ENCODE measurements at regions not wholly inside any gene's neighbourhood (a gene's known extent, or its start where the extent isn't known, plus 50 kb on each side); places are given as distances from the start of the nearest gene placed in this dataset.
"Not testable (repeated sequence)": the region's sequence is repeated elsewhere in the genome, so short reads cannot be mapped to it uniquely, and the experiment has no call there.

DNA sequence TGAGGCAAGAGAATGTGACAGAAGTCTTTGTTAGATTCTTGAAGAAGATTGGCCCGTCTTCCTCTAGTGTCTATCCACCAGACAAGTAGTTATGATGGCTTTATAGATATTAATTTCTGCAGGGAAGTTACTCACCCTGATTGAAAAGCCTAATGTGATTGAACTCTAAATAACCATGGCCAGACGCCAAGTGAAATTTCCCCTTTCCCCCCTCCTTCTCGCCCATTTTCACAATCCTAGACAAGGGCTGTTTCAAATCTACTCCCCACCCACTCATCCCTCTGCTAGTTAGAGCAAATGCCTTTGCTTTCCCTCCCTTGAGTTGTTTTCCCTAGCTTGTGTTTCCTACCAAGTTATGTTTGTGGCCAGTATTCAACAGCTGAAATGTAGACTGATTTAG, 182.5 kb downstream of the TMEM167A start:
- DNase-seq (ENCODE audit: low spot score): no peak

DNA sequence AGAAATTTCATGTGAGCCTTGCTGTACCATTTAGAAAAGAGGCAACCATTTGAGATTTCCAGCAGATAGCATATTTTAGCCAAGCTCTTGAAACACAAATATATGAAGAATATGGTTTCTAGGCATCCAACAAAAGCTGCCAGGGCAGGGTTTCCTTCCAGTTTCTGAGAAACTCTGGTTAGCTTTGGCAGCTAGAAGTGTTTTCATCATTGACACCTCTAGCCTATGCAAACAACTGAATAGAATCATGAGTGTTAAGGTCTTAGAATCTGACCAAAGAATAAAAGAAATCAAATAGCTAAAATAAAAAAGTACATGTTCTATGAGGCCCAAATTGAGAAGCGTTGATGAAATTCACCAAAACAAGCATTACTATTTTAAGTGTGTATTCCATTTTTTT, 188.1 kb downstream of the TMEM167A start:
- no peak for DNase-seq (ENCODE audit: low spot score)

DNA sequence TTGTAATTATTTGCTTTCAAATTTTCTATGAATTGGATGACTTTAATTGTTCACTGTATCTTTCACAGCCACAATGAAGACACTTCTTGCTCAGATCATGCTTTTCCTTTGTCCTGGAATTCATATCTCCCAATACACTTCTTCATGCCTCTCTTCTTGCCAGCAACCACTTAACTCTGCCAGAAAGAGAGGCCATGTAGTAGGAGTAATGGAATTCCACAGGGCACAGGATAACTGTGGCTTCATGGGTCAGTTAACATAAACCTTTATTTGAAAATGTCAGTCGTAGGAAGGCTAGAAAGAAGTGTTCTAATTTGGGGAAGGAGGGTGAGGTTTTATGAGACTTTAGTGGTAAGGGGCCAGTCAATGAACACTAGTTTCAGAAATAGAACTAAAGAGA, 190.3 kb downstream of the TMEM167A start:
- DNase-seq (ENCODE audit: low spot score): no peak

DNA sequence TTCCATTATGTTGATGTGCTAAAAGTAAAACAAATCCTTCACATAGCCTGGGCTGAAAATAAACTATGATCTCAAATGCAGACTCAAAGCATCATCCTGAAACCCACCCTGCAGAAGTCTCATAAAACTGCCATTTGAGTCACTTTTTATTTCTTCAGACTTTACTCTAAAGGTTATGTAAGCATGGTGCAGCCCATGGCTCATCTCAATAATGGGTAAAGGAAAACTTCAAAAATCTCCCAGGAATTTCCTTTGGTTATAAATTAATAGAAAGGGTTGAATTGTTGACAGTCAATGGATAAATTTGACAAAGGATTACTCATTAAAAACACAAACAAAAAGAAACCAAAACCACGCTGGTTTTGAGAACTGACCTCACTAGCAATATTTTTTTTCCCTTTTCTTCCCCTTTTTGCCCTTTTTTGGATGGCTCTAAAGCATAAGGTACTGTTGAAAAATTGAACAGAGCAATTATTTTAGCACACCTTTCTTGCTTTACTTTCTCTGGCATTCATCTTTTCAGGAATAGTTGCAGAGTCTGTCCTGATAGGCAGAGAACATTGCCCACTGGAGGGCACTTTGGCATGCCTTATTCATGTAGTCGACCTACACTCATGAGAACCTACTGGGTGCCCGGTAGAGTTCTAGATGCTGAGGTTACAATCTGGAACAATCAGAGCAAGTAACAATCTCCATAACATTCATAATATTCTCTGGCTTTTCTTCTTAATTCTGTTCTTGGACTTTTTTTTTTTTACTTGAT, 191.4 kb downstream of the TMEM167A start:
- peak; percentile 32 for DNase-seq (ENCODE audit: low spot score)

DNA sequence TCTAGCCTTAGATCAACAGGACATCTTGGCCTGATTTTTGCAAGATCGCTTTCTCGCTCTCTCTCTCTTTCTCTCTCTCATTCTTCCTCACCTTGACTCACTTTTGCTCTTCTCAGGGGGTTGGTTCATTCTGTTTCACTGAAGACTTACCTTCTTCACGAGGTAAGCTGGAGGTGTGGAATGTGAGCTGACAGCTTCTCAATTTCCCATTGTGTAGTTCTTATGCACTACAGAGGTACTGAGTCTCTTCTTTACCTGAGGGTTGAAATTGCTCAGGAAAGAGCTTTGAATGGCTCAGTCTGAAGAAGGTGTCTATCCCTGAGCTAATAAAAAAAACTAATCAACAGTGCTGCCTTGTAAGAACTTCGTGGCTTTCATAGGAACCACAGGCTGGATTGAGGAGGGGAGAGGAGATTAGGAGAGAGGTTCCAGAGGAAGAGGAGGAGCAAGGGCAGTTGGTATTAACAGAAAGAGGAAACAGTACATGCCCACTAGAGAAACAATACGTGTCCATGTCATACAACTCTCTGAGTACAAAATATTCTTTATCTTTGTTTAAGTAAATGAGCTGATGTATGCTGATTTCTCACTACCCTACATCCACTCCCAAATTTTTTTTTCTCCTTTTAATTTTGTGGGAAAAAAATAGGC, 192.2 kb downstream of the TMEM167A start:
- DNase-seq (ENCODE audit: low spot score): no peak

DNA sequence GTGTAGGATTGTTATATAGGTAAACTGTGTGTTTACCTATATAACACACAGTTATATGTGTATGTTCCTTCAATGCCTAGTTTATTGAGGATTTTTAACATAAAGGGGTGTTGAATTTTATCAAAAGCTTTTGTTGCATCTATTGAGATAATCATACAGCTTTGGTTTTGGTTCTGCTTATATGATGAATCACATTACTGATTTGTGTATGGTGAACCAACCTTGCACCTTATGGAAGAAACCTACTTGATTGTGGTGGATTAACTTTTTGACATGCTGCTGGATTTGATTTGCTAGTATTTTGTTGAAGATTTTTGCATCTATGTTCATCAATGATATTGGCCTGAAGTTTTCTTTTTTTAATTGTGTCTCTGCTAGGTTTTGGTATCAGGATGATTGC, 194.9 kb downstream of the TMEM167A start:
- no peak for DNase-seq (ENCODE audit: low spot score)

DNA sequence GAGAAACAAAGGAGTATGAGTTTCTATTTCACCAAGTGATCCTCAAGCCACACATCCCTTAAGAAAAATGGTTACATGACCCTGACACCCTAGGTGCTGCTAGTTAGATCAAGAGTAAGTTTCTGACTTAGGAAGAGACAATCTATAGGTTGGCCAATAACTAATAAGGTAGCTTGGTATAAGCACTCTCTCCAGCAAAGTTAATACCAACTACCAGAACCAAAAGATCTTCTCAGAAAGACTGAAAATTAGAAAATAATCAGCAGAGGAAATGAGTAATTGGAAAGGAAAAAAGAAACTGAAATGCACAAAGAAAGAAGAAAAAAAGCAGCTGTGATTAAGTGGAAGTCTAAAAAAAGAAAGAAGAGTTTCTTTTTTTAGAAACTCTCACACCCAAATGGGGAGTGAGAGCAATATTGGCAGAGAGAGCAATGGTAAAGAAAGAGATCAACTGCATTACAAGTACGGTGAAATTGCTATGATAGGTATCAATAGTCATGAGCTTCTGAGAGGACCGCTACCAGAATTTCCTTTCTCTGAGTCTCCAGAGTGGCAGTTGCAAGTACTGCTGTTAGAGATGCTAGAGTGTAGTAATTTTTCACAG, 195.5 kb downstream of the TMEM167A start:
- DNase-seq (ENCODE audit: low spot score): no peak

DNA sequence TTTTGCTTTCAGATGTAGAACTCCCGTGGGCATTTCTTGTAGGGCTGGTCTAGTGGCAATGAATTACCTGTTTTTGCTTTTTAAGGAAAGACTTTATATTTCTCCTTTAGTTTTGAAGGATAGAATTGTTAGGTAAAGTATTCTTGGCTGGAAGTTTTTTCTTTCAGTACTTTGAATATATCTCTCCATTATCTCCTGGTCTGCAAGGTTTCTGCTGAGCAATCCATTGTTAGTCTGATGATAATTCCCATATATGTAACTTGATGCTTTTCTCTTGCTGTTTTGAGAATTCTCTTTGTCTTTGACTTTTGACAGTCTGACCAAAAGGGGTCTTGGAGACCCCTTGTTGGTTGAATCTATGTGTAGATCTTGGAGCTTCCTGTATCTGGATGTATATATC, 198.1 kb downstream of the TMEM167A start:
- DNase-seq (ENCODE audit: low spot score): no peak

DNA sequence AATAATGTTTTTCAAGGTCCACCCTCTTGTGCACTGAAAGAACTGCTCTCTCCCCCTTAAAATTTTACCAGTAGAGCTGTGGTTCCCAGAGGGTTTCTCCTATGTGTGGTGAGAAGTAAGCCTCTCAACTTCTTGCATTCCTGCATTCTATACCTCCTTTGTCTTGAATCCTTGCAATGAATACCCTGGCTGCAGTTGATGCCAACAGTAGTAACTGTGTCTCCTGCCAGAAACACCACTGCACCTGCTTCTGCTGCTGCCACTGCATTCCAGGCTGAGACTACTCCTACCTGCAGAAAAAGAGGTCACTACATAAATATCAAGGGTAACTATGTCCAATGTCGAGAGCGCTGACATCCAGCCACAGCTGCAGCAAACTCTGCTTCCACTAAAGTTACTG, 203.7 kb downstream of the TMEM167A start:
- no peak for DNase-seq (ENCODE audit: low spot score)

DNA sequence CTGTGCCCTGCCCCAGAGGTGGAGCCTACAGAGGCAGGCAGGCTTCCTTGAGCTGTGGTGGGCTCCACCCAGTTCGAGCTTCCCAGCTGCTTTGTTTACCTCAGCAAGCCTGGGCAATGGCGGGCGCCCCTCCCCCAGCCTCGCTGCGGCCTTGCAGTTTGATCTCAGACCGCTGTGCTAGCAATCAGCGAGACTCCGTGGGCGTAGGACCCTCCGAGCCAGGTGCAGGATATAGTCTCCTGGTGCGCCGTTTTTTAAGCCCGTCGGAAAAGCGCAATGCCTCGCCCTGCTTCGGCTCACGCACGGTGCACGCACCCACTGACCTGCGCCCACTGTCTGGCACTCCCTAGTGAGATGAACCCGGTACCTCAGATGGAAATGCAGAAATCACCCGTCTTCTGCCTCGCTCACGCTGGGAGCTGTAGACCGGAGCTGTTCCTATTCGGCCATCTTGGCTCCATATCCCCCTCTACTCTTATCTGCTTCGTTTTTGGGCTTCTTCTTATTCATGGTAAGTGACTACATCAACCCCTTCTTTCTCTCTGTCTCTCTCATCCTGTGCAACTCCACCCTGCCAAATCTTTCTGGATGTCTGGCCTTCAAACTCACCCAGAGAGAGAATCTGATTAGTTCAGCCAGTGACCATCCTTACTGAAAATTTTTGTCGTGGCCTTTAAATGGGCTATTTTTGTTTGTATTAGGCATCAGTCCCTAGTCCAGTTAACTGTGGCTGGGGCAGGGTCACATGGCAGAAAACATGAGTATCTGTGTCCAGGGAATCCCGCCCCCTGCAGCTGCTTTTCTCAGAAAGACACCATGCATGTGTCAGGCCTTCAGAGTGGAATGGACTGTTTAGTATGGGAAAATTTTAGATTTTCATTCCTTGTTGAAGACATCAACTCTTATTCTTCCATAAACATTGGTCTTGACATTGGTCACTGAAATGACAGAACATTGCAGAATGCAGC, 204.6 kb downstream of the TMEM167A start:
- DNase-seq (ENCODE audit: low spot score): not testable (repeated sequence)

DNA sequence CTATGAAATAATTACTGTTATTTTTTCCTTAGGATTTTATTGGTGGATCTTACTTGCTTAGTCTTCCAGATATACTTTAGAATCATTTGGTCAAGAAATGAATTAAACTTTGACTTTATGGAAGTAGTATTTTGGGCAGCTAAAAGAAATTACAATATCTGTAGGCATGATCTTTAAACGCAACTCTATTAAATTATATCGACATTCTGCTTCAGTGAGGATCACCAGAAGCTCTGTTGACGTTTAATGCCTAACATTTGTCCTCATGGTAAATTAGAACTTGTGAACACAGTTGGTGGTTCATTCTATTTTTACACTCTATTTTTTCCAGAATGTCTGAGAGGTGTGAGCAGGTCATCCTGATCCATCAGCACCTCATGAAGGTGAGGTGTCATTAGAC, 211.6 kb downstream of the TMEM167A start:
- no peak for DNase-seq (ENCODE audit: low spot score)

DNA sequence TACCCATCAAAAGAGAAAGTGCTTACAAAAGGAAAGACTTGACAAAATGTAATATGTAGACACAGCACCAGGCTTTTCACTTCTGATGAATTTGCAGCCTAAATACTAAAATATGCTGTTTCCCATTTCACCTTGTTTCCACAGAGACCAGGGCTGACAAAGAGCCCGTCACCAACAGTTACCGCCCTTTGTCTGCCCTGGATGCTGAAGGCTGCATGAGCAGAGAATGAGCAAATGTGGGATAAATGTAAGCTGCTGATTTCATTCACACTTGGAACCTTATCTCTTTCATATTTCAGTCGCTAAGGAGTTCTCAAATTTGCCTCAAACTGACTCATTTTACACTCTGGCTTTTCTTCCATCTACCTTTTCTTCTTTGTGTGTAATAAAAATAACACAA, 213.9 kb downstream of the TMEM167A start:
- DNase-seq (ENCODE audit: low spot score): no peak

DNA sequence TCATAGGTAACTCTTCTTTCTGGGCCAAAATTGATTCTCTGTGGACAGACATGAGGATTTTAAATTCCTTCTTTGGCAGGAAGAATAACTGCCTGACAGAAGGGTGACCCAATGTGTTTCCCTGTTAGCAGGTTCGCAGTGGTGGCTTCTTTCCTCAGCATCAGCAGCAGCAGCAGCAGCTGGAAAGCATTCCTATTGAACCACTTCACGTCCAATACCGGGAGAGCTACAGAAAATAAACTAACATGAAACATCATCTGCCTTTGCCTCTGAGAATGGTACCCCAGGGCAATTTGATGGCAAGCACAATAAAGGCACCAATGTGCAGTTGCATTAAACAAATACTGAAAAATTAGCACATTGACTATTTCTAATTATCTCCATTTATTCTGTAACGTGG, 214.5 kb downstream of the TMEM167A start:
- no peak for DNase-seq (ENCODE audit: low spot score)

DNA sequence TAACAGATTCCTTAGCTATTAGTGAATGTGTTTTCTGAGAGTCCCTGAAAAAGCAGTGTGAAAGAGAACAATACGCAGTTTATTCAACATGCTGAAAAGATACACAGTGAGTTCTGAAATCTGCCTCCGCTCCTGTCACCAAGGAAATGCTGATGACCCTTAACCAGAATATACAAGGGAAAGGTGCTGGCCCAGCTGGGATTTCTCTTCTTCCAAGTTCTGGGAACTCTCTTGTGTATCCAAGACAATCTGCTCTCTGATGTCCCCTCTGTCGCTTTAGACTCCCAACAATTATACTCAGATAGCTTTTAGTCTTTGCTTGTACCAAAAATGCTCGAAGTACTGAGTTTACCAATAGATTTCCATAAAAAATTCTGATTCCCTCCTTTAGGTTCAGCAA, 214.9 kb downstream of the TMEM167A start:
- DNase-seq (ENCODE audit: low spot score): no peak

DNA sequence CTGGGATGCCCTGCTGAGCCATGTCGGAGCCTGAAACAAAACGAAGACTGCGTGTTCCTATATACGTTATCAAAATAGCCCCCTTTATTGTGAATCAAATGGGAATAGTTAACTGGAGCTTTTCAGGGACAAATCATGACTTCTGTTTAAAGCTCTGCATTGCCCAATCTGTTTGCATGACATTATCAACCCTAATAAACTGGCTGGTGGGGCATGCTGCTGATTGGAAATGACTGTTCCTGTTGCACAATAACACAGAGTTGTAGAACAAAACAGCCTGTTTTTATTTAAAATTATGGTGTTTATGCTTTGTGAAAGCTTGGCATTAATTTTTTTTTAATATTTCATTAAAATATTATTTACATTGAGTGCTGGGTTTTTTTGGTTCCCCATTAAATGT, 215.5 kb downstream of the TMEM167A start:
- DNase-seq (ENCODE audit: low spot score): no peak

DNA sequence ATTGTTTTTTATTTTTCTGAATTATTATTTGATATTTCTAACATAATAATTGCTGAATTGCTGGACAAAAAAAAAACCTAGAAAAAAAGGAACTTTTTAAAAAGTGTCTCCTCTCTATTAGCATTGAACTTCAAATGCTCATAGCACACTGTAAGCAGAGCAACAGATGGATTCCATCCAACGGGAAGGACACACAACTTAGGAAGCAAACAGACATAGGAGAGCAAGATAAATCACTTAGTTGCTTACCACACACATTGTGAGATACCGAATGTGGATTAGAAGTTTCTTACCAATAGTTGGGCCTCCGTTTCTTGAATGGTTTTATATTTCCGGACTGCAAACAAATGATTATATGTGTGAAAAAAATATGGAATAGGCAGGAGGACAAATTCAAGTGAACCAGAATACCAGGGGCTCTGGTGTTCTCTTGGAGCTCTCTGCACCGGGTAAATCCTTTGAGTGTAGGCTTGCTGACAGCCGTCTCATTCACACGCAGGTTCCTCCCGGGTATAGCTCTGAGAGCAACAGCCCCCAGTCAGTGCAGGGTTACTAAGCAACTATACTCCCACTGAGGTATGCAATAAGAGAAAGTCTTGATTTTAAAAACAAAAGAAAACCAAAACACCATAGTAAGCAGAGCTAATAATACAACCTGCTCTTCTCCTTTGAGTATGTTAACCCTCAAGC, 217.6 kb downstream of the TMEM167A start:
- DNase-seq (ENCODE audit: low spot score): no peak

DNA sequence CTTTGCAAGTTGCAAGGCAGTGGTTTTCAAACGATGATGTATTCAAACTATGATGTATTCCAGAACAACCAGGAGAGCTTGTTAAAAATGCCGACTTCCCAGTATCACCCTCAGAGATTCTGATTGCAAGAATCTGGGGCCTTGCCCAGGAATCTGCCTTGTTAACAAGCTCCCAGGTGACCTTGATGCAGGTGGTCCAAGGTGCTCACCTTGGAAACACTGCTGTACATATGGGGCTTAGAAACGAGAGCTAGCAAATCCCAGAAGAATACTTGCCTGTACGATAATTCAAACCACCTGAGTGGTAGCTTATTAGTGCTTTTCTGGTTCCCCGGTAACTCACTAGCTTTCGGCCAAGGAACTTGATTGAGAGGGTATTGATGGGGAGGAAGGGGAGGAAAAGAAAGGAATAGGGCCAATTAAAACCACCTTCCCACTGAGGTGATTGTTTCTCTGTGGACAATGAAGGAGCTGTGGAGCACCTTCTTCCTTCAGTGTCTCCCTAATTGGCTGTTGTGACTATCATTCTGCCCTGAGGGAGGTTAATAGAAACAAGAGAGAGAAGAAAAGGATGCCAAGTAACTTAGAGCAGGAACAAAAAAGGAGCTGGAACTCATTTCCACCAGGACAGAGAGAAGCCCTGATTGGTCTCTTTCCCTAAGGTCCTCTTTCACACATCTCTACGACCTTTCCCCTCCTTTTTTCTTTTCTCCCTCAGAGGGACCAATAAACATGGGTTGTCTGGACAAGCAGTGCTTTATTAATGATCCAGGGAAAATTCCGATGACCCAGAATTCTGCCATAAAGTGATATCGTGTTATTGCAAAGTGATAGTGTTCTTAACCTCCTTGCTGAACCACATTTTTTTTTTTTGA, 218.8 kb downstream of the TMEM167A start:
- no peak for DNase-seq (ENCODE audit: low spot score)

DNA sequence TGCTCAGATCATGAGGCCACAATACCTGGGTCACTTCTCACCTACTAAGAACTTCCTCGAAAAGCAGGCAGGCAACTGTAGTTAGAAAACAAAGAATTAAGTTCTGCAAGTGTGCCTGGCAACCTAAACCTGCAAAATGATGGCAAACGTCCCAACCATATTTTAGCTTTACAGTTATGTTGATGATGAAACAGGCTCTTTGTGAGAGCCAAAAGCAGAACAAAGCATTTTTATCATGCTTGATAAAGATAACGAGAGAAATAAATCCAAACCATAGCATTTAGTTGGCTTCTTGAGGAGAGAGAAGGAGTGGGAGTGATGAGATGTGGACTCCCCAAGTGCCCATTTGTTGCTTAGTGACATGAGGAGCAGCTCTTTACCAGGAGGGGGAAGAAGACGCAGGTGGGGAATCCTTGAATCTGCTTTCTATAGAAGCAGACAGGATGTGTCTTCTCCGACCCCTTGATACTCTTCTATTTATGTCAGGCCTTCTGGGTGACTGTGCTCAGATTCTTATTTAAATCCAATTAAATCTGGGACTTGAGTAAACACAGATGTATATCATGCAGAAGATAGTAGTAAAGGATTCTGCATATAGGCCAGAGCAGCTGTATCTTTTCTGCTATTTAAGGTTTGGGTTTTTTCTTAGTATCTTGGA, 221.2 kb downstream of the TMEM167A start:
- DNase-seq (ENCODE audit: low spot score): peak; percentile 24

DNA sequence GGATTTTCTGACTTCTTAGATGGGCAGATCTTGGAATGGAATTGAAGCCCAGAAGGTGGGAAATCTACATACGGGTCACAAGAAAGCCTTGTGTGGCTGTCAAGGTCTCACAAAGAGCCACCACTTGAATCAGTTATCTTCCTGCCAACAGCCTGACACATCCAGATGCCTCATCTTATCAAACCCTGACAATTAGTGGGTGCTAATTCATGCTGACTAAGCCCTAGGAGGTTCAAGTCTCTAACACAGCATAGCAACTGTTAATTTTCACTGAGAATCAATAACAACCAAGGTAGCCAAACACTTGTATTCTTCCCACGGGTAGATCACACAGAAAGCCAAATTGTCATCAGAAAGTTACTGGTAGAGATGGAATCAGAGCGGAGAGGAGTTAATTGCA, 222.2 kb downstream of the TMEM167A start:
- DNase-seq (ENCODE audit: low spot score): no peak

DNA sequence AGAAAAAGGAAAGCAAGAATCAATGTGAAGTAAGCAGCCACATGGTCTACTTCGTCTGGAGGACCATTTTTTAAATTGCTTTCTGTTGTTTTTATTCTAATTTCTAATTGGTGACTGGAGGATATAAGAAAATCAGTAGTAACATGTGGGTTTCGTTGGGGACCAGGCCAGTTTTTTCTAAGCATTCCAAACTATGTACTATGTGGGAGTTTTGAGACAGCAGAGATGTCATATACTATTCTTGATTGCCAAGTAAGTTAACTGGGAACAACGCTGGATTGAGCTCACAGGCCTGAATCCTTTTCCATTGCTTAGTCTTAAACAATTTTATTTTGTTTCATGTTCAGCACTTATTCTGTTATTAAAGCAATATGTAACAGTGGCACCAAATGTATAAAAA, 225.7 kb downstream of the TMEM167A start:
- DNase-seq (ENCODE audit: low spot score): no peak
